Stimulated activated CD8-positive, alpha-beta memory T cell treated with anti-CD3 and anti-CD28 coated beads, Interleukin-12 subunit alpha, Interleukin-12 subunit beta, amount 100 ng/mL, for 4 hours (primary cell): ENCODE measurements at regions not wholly inside any gene's neighbourhood (a gene's known extent, or its start where the extent isn't known, plus 50 kb on each side); places are given as distances from the start of the nearest gene placed in this dataset.
"Not testable (repeated sequence)": the region's sequence is repeated elsewhere in the genome, so short reads cannot be mapped to it uniquely, and the experiment has no call there.

Experiments used
- DNase-seq: peaks from one replicate; pipeline ENCODE4 v3.0.0-alpha.2; 2020; ENCODE audit warnings: low read depth

- DNase-seq = no peak
Observed at GRCh38 chr6:130557481-130558112, 191.8 kb downstream of the TMEM200A start.

GRCh38 chr6:130558131-130558530 is 192.3 kb downstream of the TMEM200A start:
- DNase-seq = no peak

- no peak for DNase-seq
Observed at GRCh38 chr6:130559166-130559565, 193.3 kb downstream of the TMEM200A start.

GRCh38 chr6:130560231-130560630 is 194.4 kb downstream of the TMEM200A start:
- no peak for DNase-seq

GRCh38 chr6:130561159-130561558 is 195.3 kb downstream of the TMEM200A start:
- DNase-seq = not testable (repeated sequence)

- no peak for DNase-seq
Observed at GRCh38 chr6:130565696-130566095, 199.9 kb downstream of the TMEM200A start.

- DNase-seq = no peak
Observed at GRCh38 chr6:130574146-130574545, 208.3 kb downstream of the TMEM200A start.

GRCh38 chr6:130575557-130575956 is 209.7 kb downstream of the TMEM200A start:
- DNase-seq = no peak

- peak; percentile 2 for DNase-seq
Observed at GRCh38 chr6:130575971-130576370, 210.2 kb downstream of the TMEM200A start.

- DNase-seq = no peak
Observed at GRCh38 chr6:130577178-130577919, 211.5 kb downstream of the TMEM200A start.

GRCh38 chr6:130578713-130579112 is 212.9 kb downstream of the TMEM200A start:
- no peak for DNase-seq

- DNase-seq = no peak
Observed at GRCh38 chr6:130583268-130583667, 217.5 kb downstream of the TMEM200A start.

- no peak for DNase-seq
Observed at GRCh38 chr6:130585587-130585986, 219.8 kb downstream of the TMEM200A start.

GRCh38 chr6:130587778-130588520 is 222.1 kb downstream of the TMEM200A start:
- DNase-seq = no peak

- no peak for DNase-seq
Observed at GRCh38 chr6:130593200-130593599, 227.4 kb downstream of the TMEM200A start.

GRCh38 chr6:130593948-130594347 is 228.1 kb downstream of the TMEM200A start:
- no peak for DNase-seq

GRCh38 chr6:130598021-130598989 is 228.9 kb upstream of the SMLR1 start:
- DNase-seq = no peak

GRCh38 chr6:130600880-130601341 is 226.3 kb upstream of the SMLR1 start:
- DNase-seq = no peak

- no peak for DNase-seq
Observed at GRCh38 chr6:130602151-130602770, 224.9 kb upstream of the SMLR1 start.

- no peak for DNase-seq
Observed at GRCh38 chr6:130603391-130603790, 223.8 kb upstream of the SMLR1 start.

- DNase-seq = no peak
Observed at GRCh38 chr6:130604841-130605399, 222.3 kb upstream of the SMLR1 start.
